Liver (tissue), 8 donors: ENCODE measurements at regions not wholly inside any gene's neighbourhood (a gene's known extent, or its start where the extent isn't known, plus 50 kb on each side); places are given as distances from the start of the nearest gene placed in this dataset.

Source experiments
- DNase-seq: peaks from one replicate; pipeline ENCODE4 v3.0.0-alpha.2; 2017; ENCODE audit warnings: low spot score
- H3K27ac ChIP-seq, 2 donors: one replicate each; pipeline ENCODE4 v1.7.0; 2013; ENCODE audit warnings: inconsistent platforms in 2 of 2, low read length in 2 of 2, control low read depth in 1 of 2, low read depth in 1 of 2, mild to moderate bottlenecking in 1 of 2
- H3K27me3 ChIP-seq, 4 donors: one replicate each; pipeline versions ENCODE4 v1.6.1 to v1.7.0; 2013; ENCODE audit warnings: low read length in 3 of 4, inconsistent platforms in 1 of 4, mild to moderate bottlenecking in 1 of 4, moderate library complexity in 1 of 4; ENCODE audit not compliant: control insufficient read depth in 4 of 4, insufficient read depth in 4 of 4
- H3K36me3 ChIP-seq, 4 donors: one replicate each; pipeline versions ENCODE4 v1.6.1 to v1.7.0; 2013; ENCODE audit warnings: low read length in 3 of 4, mild to moderate bottlenecking in 3 of 4, low read depth in 1 of 4, moderate library complexity in 1 of 4; ENCODE audit not compliant: control insufficient read depth in 4 of 4, insufficient read depth in 3 of 4
- H3K4me1 ChIP-seq, 4 donors: one replicate each; pipeline versions ENCODE4 v1.6.1 to v1.7.0; 2013; ENCODE audit warnings: low read length in 3 of 4, mild to moderate bottlenecking in 3 of 4, moderate library complexity in 1 of 4; ENCODE audit not compliant: control insufficient read depth in 4 of 4, insufficient read depth in 4 of 4
- H3K4me3 ChIP-seq, 3 donors: one replicate each; pipeline versions ENCODE4 v1.6.1 to v1.7.0; 2013; ENCODE audit warnings: low read length in 3 of 3, control low read depth in 1 of 3, low read depth in 1 of 3, mild to moderate bottlenecking in 1 of 3
- H3K9ac ChIP-seq, 2 donors: one replicate each; pipeline ENCODE4 v1.7.0; 2013; ENCODE audit warnings: low read length in 2 of 2, mild to moderate bottlenecking in 2 of 2, moderate library complexity in 2 of 2, control low read depth in 1 of 2, low read depth in 1 of 2
- H3K9me3 ChIP-seq, 4 donors: one replicate each; pipeline versions ENCODE4 v1.6.1 to v1.7.0; 2013; ENCODE audit warnings: low read length in 3 of 4; ENCODE audit not compliant: control insufficient read depth in 4 of 4
- ATF3 ChIP-seq: IDR thresholded peaks from 2 replicates; pipeline ENCODE4 v1.6.1; 2016; ENCODE audit warnings: antibody characterized with exemption
- CTCF ChIP-seq: fragments of 150-350 bp; IDR thresholded peaks from 2 replicates; pipeline ENCODE4 v1.5.1; 2017; ENCODE audit warnings: improper control_type of control experiment, low read depth, low read length; ENCODE audit not compliant: missing input control
- EGR1 ChIP-seq, 2 donors: IDR thresholded peaks; 2 replicates each; pipeline ENCODE4 v1.6.1; 2016 to 2018; ENCODE audit warnings: antibody characterized with exemption in 2 of 2, low read depth in 2 of 2
- FOXA1 ChIP-seq: IDR thresholded peaks from 2 replicates; pipeline ENCODE4 v1.6.1; 2016; ENCODE audit warnings: antibody characterized with exemption
- FOXA2 ChIP-seq: IDR thresholded peaks from 2 replicates; pipeline ENCODE4 v1.6.1; 2016; ENCODE audit warnings: antibody characterized with exemption
- GABPA ChIP-seq, 2 donors: IDR thresholded peaks in 1 of 2; conservative IDR thresholded peaks in 1 of 2; 2 replicates each; pipeline ENCODE4 v1.6.1; 2016; ENCODE audit warnings: antibody characterized with exemption in 2 of 2, mild to moderate bottlenecking in 1 of 2, moderate library complexity in 1 of 2
- HNF4A ChIP-seq, 2 donors: conservative IDR thresholded peaks; 2 replicates each; pipeline ENCODE4 v1.6.1; 2016; ENCODE audit warnings: antibody characterized with exemption in 2 of 2, mild to moderate bottlenecking in 2 of 2
- HNF4G ChIP-seq: IDR thresholded peaks from 2 replicates; pipeline ENCODE4 v1.6.1; 2016; ENCODE audit warnings: antibody characterized with exemption
- JUND ChIP-seq, 2 donors: IDR thresholded peaks; 2 replicates each; pipeline ENCODE4 v1.6.1; 2016; ENCODE audit warnings: antibody characterized with exemption in 2 of 2
- MAX ChIP-seq: IDR thresholded peaks from 2 replicates; pipeline ENCODE4 v1.6.1; 2016; ENCODE audit warnings: antibody characterized with exemption
- NR2F2 ChIP-seq: IDR thresholded peaks from 2 replicates; pipeline ENCODE4 v1.6.1; 2016; ENCODE audit warnings: antibody characterized with exemption
- RAD21 ChIP-seq, 2 donors: IDR thresholded peaks; 2 replicates each; pipeline ENCODE4 v1.6.1; 2016; ENCODE audit warnings: antibody characterized with exemption in 2 of 2, mild to moderate bottlenecking in 2 of 2
- REST ChIP-seq: IDR thresholded peaks from 2 replicates; pipeline ENCODE4 v1.6.1; 2016; ENCODE audit warnings: antibody characterized with exemption, mild to moderate bottlenecking
- RXRA ChIP-seq, 2 donors: IDR thresholded peaks; 2 replicates each; pipeline ENCODE4 v1.6.1; 2017 to 2018; ENCODE audit warnings: antibody characterized with exemption in 2 of 2, mild to moderate bottlenecking in 1 of 2
- SP1 ChIP-seq: IDR thresholded peaks from 2 replicates; pipeline ENCODE4 v1.6.1; 2018; ENCODE audit warnings: antibody characterized with exemption, mild to moderate bottlenecking
- TAF1 ChIP-seq: conservative IDR thresholded peaks from 2 replicates; pipeline ENCODE4 v1.6.1; 2016; ENCODE audit warnings: antibody characterized with exemption, mild to moderate bottlenecking
- YY1 ChIP-seq: IDR thresholded peaks from 2 replicates; pipeline ENCODE4 v1.6.1; 2016; ENCODE audit warnings: antibody characterized with exemption, mild to moderate bottlenecking
- ZBTB33 ChIP-seq: IDR thresholded peaks from 2 replicates; pipeline ENCODE4 v1.6.1; 2016; ENCODE audit warnings: antibody characterized with exemption
- WGBS: extraction: QIAGEN DNeasy Blood & Tissue Kit; methylation state at CpG from one replicate; pipeline ENCODE4 v1.1.7; 2013; 5-methylcytosine and 5-hydroxymethylcytosine counted together
- donor health status: healthy.
- donor health status: healthy.
- donor health status: healthy.
- donor health status: healthy.
- donor health status: healthy.

- no peak for DNase-seq
- H3K4me3 ChIP-seq: no peak overlapping the region
- no peak overlapping the region for H3K27ac ChIP-seq
- peaks cover 0 to 3% (median 0%) of the 10 kb centered on the region in 4 donors for H3K9me3 ChIP-seq
- H3K4me1 ChIP-seq: no peaks in the 10 kb centered on the region
- H3K9ac ChIP-seq: no peak overlapping the region
- peaks cover 0 to 6% (median 0%) of the 10 kb centered on the region in 4 donors for H3K27me3 ChIP-seq
- 82% methylated on average over 5 of the region's 5 CpGs for WGBS
- TF ChIP-seq JUND (IDR thresholded peaks at IDR 0.05) (no peak), REST (no peak), GABPA (IDR thresholded peaks at IDR 0.05 in 1 of 2, conservative IDR thresholded peaks at IDR 0.05 in 1 of 2) (no peak), YY1 (no peak), FOXA2 (no peak), ZBTB33 (no peak), RXRA (IDR thresholded peaks at IDR 0.05) (no peak), HNF4G (no peak), CTCF (no peak), HNF4A (conservative IDR thresholded peaks at IDR 0.05) (no peak), FOXA1 (no peak), MAX (no peak), SP1 (no peak), TAF1 (no peak), RAD21 (IDR thresholded peaks at IDR 0.05) (no peak), ATF3 (no peak), NR2F2 (no peak), EGR1 (IDR thresholded peaks at IDR 0.05; ENCODE audit: low read depth in 2 of 2) (no peak)
- H3K36me3 ChIP-seq: no peaks in the 10 kb centered on the region
Observed at GRCh38 chr16:48029768-48030167, 126.0 kb downstream of the ABCC12 start.

- H3K27ac ChIP-seq: no peak overlapping the region
- DNase-seq: no peak
- 71% methylated on average over 5 of the region's 5 CpGs for WGBS
- H3K9ac ChIP-seq: no peak overlapping the region
- H3K36me3 ChIP-seq: no peaks in the 10 kb centered on the region
- no peak for TF ChIP-seq REST
- TF ChIP-seq GABPA (IDR thresholded peaks at IDR 0.05 in 1 of 2, conservative IDR thresholded peaks at IDR 0.05 in 1 of 2): no peak
- TF ChIP-seq FOXA2: no peak
- no peak for TF ChIP-seq FOXA1
- no peaks in the 10 kb centered on the region for H3K4me1 ChIP-seq
- H3K9me3 ChIP-seq: no peaks in the 10 kb centered on the region
- peaks cover 0 to 7% (median 1%) of the 10 kb centered on the region in 4 donors for H3K27me3 ChIP-seq
- no peak overlapping the region for H3K4me3 ChIP-seq
Observed at GRCh38 chr16:48025359-48025758, 130.4 kb downstream of the ABCC12 start.
